Esophagus squamous epithelium (tissue), 5 donors: ENCODE measurements at regions not wholly inside any gene's neighbourhood (a gene's known extent, or its start where the extent isn't known, plus 50 kb on each side); places are given as distances from the start of the nearest gene placed in this dataset.
A peak's percentile ranks its signal among the peaks of the same experiment; 100 is the strongest.

ENCODE experiments used
- DNase-seq: peaks from one replicate; lab custom pipeline; 2025; lab: John Stamatoyannopoulos, UW
- H3K27ac ChIP-seq, 4 donors: fragments of 200-600 bp; sonication (generic); one replicate each; pipeline ENCODE4 v1.5.1; 2016 to 2019; ENCODE audit warnings: mild to moderate bottlenecking in 1 of 4
- H3K27me3 ChIP-seq, 4 donors: fragments of 200-600 bp; sonication (generic); 1 replicate in 3 of 4; 2 replicates in 1 of 4; pipeline versions ENCODE4 v1.5.1 to v1.6.0; 2017 to 2021; ENCODE audit warnings: antibody characterized with exemption in 1 of 4
- H3K36me3 ChIP-seq, 3 donors: fragments of 200-600 bp; sonication (generic); one replicate each; pipeline ENCODE4 v1.5.1; 2016 to 2019
- H3K4me1 ChIP-seq, 3 donors: fragments of 200-600 bp; sonication (generic); one replicate each; pipeline ENCODE4 v1.5.1; 2017 to 2019
- H3K4me3 ChIP-seq, 4 donors: fragments of 200-600 bp; sonication (generic); 1 replicate in 3 of 4; 2 replicates in 1 of 4; pipeline ENCODE4 v1.5.1; 2016 to 2019; ENCODE audit warnings: mild to moderate bottlenecking in 2 of 4, moderate library complexity in 1 of 4
- H3K9me3 ChIP-seq, 3 donors: fragments of 200-600 bp; sonication (generic); one replicate each; pipeline ENCODE4 v1.5.1; 2016 to 2019
- POLR2A ChIP-seq, 4 donors: fragments of 450-650 bp; IDR thresholded peaks; one replicate each; pipeline ENCODE4 v1.6.1; 2017; ENCODE audit warnings: antibody characterized with exemption in 4 of 4, mild to moderate bottlenecking in 4 of 4, moderate library complexity in 3 of 4
- WGBS, 2 donors: methylation state at CpG; one replicate each; pipeline ENCODE4 v1.1.5; 2018; 5-methylcytosine and 5-hydroxymethylcytosine counted together
- intact Hi-C: fragments of 100-400 bp; cut with DNase I; formaldehyde crosslinking; loops from one replicate; pipeline ENCODE4 v1.15.0; 2022
- TF ChIP-seq, protein P1 (sequence below), 6 experiments: fragments of 450-650 bp in 4 of 6; fragments of 200-600 bp in 2 of 6; sonication (generic) in 2 of 6; IDR thresholded peaks; one replicate each; pipeline ENCODE4 v1.5.1; 2016 to 2019; ENCODE audit warnings: antibody characterized with exemption in 6 of 6, mild to moderate bottlenecking in 4 of 6, moderate library complexity in 4 of 6
- donor health status: DM: yes; HTN: yes; CAD: no.

GRCh38 chr4:137597752-137598430 lies 65.6 kb upstream of the PCDH18 start:
- no peaks in the 10 kb centered on the region for H3K9me3 ChIP-seq
- H3K4me1 ChIP-seq, result no peaks in the 10 kb centered on the region
- intact Hi-C loops, result no loop called here
- no peak for DNase-seq
- 54 to 55% methylated on average over 3 of the region's 3 CpGs for WGBS, 2 donors
- no peak overlapping the region for H3K4me3 ChIP-seq
- H3K36me3 ChIP-seq, result no peaks in the 10 kb centered on the region
- TF ChIP-seq, protein P1, sequence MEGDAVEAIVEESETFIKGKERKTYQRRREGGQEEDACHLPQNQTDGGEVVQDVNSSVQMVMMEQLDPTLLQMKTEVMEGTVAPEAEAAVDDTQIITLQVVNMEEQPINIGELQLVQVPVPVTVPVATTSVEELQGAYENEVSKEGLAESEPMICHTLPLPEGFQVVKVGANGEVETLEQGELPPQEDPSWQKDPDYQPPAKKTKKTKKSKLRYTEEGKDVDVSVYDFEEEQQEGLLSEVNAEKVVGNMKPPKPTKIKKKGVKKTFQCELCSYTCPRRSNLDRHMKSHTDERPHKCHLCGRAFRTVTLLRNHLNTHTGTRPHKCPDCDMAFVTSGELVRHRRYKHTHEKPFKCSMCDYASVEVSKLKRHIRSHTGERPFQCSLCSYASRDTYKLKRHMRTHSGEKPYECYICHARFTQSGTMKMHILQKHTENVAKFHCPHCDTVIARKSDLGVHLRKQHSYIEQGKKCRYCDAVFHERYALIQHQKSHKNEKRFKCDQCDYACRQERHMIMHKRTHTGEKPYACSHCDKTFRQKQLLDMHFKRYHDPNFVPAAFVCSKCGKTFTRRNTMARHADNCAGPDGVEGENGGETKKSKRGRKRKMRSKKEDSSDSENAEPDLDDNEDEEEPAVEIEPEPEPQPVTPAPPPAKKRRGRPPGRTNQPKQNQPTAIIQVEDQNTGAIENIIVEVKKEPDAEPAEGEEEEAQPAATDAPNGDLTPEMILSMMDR (IDR thresholded peaks at IDR 0.05), result no peak
- TF ChIP-seq POLR2A (IDR thresholded peaks at IDR 0.05), result no peak
- no peaks in the 10 kb centered on the region for H3K27me3 ChIP-seq
- H3K27ac ChIP-seq, result no peak overlapping the region

- no peak overlapping the region for H3K4me3 ChIP-seq
- intact Hi-C loops, result no loop called here
- no peaks in the 10 kb centered on the region for H3K9me3 ChIP-seq
- no peaks in the 10 kb centered on the region for H3K36me3 ChIP-seq
- no peaks in the 10 kb centered on the region for H3K4me1 ChIP-seq
- no peak for TF ChIP-seq POLR2A (IDR thresholded peaks at IDR 0.05)
- TF ChIP-seq, protein P1 (IDR thresholded peaks at IDR 0.05), result no peak
- no peaks in the 10 kb centered on the region for H3K27me3 ChIP-seq
- WGBS, 2 donors, result 78 to 80% methylated on average over 1 of the region's 1 CpG
- DNase-seq, result no peak
- no peak overlapping the region for H3K27ac ChIP-seq
Measured at GRCh38 chr4:137587796-137588195, 55.5 kb upstream of the PCDH18 start.

GRCh38 chr4:137583671-137584070 lies 51.4 kb upstream of the PCDH18 start:
- Histone ChIP-seq H3K27me3 (no peaks in the 10 kb centered on the region), H3K27ac (peak overlapping the region in 1 of 4 donors; percentile 37), H3K4me3 (no peak overlapping the region), H3K9me3 (no peaks in the 10 kb centered on the region), H3K36me3 (no peaks in the 10 kb centered on the region), H3K4me1 (no peaks in the 10 kb centered on the region)
- no peak for DNase-seq
- intact Hi-C loops, result no loop called here
- TF ChIP-seq, protein P1 (IDR thresholded peaks at IDR 0.05), result no peak
- no peak for TF ChIP-seq POLR2A (IDR thresholded peaks at IDR 0.05)
